ENCODE measurements at regions not wholly inside any gene's neighbourhood (a gene's known extent, or its start where the extent isn't known, plus 50 kb on each side); places are given as distances from the start of the nearest gene placed in this dataset.

DNA sequence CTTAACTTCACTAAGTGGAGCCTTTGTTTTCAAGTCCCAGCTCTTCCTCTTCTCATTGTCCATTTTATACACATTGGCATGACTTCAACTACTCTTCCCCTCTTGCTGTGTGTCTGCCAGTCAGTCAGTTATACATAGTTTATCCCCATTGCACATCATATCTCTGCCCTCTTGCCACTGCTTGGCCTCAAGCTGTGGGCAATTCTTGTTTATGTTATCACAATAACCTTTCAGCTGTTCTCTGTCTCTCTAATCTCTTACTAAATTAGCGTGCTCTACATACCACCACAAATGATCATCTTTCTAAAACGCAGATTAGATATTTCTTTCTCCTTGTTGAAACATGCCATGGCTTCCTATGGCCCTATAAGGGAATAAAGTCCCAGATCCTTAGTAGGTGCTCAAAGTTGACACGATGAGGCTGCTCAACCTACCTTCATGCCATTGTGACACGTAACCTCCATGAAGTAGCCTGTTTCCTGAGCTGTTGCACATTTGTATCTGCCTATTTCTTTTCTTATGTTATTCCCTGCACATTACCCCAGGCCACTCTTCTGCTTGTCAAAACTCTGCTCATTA, 239.3 kb downstream of the GAS1 start:
- no peaks in the 10 kb centered on the region for H3K79me2 ChIP-seq (ENCODE audit: control insufficient read depth, low read length)
- H3K36me3 ChIP-seq (ENCODE audit: control insufficient read depth, low read length), result no peaks in the 10 kb centered on the region
- no peaks in the 10 kb centered on the region for H3K9me3 ChIP-seq (ENCODE audit: control insufficient read depth, insufficient read depth, low read length)
- no peaks in the 10 kb centered on the region for H4K20me1 ChIP-seq (ENCODE audit: control insufficient read depth, insufficient read depth, low read depth, low read length)
- no peak overlapping the region for H3K4me3 ChIP-seq (ENCODE audit: low read length)
- TF ChIP-seq, protein P1, sequence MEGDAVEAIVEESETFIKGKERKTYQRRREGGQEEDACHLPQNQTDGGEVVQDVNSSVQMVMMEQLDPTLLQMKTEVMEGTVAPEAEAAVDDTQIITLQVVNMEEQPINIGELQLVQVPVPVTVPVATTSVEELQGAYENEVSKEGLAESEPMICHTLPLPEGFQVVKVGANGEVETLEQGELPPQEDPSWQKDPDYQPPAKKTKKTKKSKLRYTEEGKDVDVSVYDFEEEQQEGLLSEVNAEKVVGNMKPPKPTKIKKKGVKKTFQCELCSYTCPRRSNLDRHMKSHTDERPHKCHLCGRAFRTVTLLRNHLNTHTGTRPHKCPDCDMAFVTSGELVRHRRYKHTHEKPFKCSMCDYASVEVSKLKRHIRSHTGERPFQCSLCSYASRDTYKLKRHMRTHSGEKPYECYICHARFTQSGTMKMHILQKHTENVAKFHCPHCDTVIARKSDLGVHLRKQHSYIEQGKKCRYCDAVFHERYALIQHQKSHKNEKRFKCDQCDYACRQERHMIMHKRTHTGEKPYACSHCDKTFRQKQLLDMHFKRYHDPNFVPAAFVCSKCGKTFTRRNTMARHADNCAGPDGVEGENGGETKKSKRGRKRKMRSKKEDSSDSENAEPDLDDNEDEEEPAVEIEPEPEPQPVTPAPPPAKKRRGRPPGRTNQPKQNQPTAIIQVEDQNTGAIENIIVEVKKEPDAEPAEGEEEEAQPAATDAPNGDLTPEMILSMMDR (IDR thresholded peaks at IDR 0.05; ENCODE audit: low read depth, low read length, poor library complexity, severe bottlenecking), result no peak
- TF ChIP-seq EZH2phosphoT487 (IDR thresholded peaks at IDR 0.05; ENCODE audit: borderline replicate concordance, low read length), result no peak
- H3K4me1 ChIP-seq (ENCODE audit: control insufficient read depth, low read length), result no peaks in the 10 kb centered on the region
- H3K9me2 ChIP-seq (replicated peaks; ENCODE audit: control insufficient read depth, low read length), result no peaks in the 10 kb centered on the region
- no peak overlapping the region for H3K4me2 ChIP-seq (ENCODE audit: low read length)
- H3K27ac ChIP-seq (ENCODE audit: low read depth, low read length), result no peak overlapping the region
- H3F3A ChIP-seq (ENCODE audit: control insufficient read depth, insufficient read depth), result no peaks in the 10 kb centered on the region
- H3K27me3 ChIP-seq (ENCODE audit: control insufficient read depth, low read length), result no peaks in the 10 kb centered on the region

DNA sequence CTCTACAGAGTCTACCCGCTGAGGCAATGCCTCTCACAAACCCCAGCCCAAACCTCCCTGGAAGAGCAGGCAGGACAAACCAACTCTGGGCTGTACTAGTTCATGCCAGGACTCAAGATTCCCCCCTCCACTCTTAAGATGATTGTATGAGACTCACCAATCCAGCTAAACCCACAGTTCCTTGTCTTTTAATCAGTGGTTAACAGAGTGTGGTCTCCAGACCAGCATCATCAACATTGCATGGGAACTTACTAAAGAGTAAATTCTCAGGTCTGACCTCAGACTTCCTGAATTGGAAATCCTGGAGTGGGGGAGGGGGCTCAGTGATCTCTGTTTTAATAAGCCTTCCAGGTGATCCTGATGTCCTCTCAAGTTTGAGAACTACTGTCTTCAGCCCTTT, 240.9 kb downstream of the GAS1 start:
- no peak for TF ChIP-seq EZH2phosphoT487 (IDR thresholded peaks at IDR 0.05; ENCODE audit: borderline replicate concordance, low read length)
- TF ChIP-seq, protein P1 (IDR thresholded peaks at IDR 0.05; ENCODE audit: low read depth, low read length, poor library complexity, severe bottlenecking), result no peak
- Histone ChIP-seq H3K4me1 (ENCODE audit: control insufficient read depth, low read length) (no peaks in the 10 kb centered on the region), H3K9me3 (ENCODE audit: control insufficient read depth, insufficient read depth, low read length) (no peaks in the 10 kb centered on the region), H3K27me3 (ENCODE audit: control insufficient read depth, low read length) (no peaks in the 10 kb centered on the region), H3F3A (ENCODE audit: control insufficient read depth, insufficient read depth) (no peaks in the 10 kb centered on the region), H3K4me2 (ENCODE audit: low read length) (no peak overlapping the region), H3K9me2 (replicated peaks; ENCODE audit: control insufficient read depth, low read length) (no peaks in the 10 kb centered on the region), H4K20me1 (ENCODE audit: control insufficient read depth, insufficient read depth, low read depth, low read length) (no peaks in the 10 kb centered on the region), H3K4me3 (ENCODE audit: low read length) (no peak overlapping the region), H3K79me2 (ENCODE audit: control insufficient read depth, low read length) (no peaks in the 10 kb centered on the region), H3K27ac (ENCODE audit: low read depth, low read length) (no peak overlapping the region), H3K36me3 (ENCODE audit: control insufficient read depth, low read length) (no peaks in the 10 kb centered on the region)

DNA sequence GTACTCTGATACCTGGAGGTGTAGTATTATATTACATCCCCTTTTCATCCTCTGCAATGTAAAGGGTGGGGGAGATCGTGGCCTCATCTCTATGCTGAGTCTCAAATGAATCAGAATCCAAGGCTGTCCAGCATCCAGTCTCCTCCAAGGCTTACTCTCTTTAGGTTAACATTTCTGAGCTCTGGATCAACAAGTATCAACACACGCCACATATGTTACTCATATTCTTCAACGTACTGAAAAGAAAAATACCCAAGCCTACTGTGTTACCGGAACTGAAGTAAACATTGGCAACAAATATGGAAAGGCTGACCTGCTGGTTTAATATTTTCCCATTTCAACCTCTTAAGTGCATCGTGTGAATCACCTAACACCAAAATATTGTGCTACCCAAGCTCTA, 241.8 kb downstream of the GAS1 start:
- Histone ChIP-seq H3K9me2 (replicated peaks; ENCODE audit: control insufficient read depth, low read length) (no peaks in the 10 kb centered on the region), H3K4me3 (ENCODE audit: low read length) (no peak overlapping the region), H3K27ac (ENCODE audit: low read depth, low read length) (no peak overlapping the region), H3K9me3 (ENCODE audit: control insufficient read depth, insufficient read depth, low read length) (no peaks in the 10 kb centered on the region), H3F3A (ENCODE audit: control insufficient read depth, insufficient read depth) (no peaks in the 10 kb centered on the region), H3K4me2 (ENCODE audit: low read length) (no peak overlapping the region), H3K27me3 (ENCODE audit: control insufficient read depth, low read length) (no peaks in the 10 kb centered on the region), H3K4me1 (ENCODE audit: control insufficient read depth, low read length) (no peaks in the 10 kb centered on the region), H4K20me1 (ENCODE audit: control insufficient read depth, insufficient read depth, low read depth, low read length) (no peaks in the 10 kb centered on the region), H3K36me3 (ENCODE audit: control insufficient read depth, low read length) (no peaks in the 10 kb centered on the region), H3K79me2 (ENCODE audit: control insufficient read depth, low read length) (no peaks in the 10 kb centered on the region)
- no peak for TF ChIP-seq EZH2phosphoT487 (IDR thresholded peaks at IDR 0.05; ENCODE audit: borderline replicate concordance, low read length)
- TF ChIP-seq, protein P1 (IDR thresholded peaks at IDR 0.05; ENCODE audit: low read depth, low read length, poor library complexity, severe bottlenecking), result no peak

All from DOHH2 (cell line).